Renal pelvis (tissue), 1 donor: ENCODE measurements at regions not wholly inside any gene's neighbourhood (a gene's known extent, or its start where the extent isn't known, plus 50 kb on each side); places are given as distances from the start of the nearest gene placed in this dataset.
"Not testable (repeated sequence)": the region's sequence is repeated elsewhere in the genome, so short reads cannot be mapped to it uniquely, and the experiment has no call there.

Source experiments
- DNase-seq: peaks from one replicate; pipeline ENCODE4 v3.0.0-alpha.2; 2013

DNA sequence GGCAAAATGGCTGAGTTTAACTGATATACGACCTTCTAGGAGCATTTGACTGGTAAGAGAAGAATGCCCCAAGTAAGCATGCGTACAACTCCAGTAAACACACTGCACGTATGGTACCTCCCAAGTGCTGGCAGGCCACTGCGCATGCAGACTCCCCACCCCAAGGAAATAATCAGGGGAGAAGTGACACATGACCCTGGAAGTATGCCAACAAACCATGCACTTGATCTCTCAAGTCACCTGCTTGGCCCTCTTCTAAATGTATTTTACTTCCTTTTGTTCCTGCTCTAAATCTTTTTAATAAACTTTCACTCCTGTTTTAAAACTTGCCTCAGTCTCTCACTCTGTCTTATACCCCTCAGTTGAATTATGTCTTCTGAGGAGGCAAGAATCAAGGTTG is 129.8 kb upstream of the COL5A2 start:
- DNase-seq: no peak

DNA sequence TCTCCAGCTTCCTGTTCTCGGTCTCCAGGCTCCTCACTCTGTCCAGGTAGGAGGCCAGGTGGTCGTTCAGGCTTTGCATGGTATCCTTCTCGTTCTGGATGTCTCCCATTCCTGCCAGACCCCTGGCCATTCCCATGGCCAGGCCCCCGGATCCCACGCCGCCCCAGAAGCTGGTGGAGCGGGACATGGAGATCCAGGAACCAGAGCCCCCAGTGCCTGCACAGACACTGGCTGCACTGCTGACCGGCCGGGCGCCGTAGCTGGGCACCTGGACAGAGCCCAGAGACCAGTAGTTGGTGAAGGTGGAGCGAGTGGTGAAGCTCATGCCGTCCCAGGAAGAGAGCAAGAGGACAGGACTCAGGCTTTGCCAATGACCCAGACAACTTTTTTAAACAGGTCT is 129.1 kb upstream of the WDR75 start:
- DNase-seq: no peak

DNA sequence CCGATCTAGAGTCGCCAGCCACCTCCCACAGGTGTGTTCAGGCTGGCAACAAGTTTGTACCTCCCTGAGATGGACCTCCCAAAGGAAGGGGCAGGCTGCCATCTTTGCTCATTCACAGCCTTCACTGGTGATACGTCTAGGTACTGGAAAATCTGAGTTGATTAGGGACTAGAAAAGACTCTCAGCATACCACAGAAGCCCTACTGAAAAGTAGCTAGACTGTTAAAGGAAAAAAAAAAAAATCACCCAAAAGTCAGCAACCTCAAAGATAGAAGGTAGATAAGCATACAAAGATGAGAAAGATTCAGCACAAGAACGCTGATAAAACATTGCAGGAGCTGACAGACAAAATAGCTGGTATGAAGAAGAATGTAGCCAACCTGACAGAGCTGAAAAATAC is 128.6 kb upstream of the WDR75 start:
- no peak for DNase-seq

DNA sequence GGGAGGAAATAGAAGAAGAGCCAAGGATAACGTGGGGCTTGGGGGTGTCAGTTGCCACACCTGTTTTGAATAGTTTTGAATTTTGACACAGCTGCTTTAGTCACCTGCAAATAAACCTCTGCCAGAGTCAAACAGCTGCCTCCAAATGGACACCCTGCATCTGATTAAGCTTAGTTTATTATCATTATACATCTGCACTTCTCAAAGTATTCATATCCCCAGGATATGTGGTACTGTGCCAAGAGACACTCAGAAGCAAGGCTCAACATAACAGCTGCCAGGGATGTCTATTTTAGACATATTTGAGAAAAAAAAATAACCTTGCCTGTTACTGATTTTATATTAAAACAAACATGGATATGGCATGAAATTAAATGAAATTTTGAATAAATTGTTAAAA is 122.5 kb upstream of the WDR75 start:
- DNase-seq: no peak

DNA sequence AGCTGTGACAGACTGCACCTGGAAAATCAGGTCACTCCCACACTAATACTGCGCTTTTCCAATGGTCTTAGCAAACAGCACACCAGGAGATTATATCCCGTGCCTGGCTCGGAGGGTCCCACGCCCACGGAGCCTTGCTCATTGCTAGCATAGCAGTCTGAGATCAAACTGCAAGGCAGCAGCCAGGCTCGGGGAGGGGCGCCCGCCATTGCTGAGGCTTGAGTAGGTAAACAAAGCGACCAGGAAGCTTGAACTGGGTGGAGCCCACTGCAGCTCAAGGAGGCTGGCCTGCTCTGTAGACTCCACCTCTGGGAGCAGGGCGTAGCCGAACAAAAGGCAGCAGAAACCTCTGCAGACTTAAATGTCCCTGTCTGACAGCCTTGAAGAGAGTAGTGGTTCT is 121.8 kb upstream of the WDR75 start:
- not testable (repeated sequence) for DNase-seq

DNA sequence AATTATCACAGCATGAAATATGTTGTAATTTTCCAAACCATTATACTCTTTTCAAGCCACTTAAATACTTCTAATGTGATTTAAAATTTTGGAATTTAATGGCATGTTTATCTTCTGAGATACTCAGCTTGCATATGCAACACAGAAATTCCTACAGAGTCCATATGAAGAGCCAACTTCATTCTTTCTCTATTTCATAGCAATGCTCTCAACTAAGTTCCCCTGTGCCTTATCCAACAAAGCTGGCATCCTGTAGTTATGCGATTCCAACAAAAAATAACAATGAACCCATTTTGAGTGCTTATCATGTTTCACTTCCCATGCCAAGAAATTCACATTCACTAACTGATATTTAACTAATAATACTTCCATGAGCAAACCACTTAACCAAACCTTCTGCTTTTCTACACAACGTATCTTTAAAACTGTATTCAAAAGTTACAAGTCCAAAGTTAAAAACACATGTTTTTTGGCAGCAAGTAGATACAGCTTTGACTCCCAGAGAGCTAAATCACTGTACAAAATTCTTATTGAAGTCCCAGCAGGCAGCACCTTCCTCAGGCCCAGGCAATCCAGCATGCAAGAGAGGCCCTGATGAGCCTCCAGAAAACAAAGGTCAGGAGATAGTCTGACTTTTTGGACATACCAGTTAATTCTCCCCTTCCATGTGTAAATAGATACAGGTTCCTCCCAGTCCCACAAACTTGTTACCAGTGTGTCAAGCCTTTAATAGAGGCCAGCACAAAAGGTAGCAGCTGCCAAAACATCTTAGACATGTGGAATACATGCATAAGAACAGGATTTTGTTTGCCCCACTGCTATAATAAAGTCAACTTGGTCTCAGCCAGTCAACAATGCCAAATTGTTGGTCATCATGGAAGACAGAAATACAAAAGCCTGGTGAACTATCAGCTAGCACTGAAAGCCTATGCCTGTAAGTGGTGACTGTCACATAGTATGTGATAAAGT is 113.1 kb upstream of the WDR75 start:
- no peak for DNase-seq

DNA sequence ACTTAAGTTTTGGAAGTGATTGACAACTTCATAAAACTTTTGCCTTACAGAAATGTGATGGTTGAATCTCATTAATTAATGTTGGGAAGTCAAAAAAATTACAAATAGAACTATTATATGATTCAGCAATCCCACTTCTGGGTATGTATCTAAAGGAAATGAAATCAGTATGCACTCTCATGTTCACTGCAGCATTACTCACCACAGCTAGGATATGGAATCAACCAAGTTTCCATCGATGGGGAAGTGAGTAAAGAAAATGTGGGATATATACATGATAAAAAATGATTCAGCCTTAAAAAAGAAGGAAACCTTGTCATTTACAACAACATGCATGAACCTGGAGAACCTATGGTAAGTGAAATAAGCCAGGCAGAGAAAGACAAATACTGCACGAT is 112.4 kb upstream of the WDR75 start:
- no peak for DNase-seq

DNA sequence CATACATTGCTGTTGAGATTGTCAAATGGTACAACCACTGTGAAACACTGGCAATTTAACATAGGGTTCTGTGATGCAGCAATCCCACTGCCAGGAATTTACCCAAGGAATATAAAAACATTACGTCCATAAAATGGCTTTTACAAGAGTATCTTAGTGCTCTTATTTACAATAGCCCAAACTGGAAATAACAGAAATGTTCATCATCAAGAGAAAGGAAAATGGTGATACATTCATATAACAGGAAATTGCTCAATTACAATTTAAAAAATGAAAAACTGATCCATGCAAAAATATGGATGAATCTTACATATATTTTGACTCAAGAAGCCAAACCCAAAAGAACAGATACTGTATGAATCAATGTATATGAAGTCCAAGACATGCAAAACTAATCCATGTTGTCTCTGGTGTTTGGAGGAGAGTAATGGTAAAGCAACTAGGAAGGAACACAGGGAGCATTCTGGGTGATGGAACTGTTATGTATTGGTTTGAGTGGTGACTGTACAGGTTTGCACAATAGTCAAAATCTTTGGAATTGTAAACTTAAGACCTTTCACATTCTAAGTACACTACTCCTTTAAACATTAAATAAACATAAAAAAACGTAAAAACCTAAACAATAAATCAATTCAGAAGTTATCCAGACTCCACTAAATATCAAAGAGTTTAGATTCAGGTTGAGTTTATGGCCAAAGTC is 104.8 kb upstream of the WDR75 start:
- DNase-seq: no peak

DNA sequence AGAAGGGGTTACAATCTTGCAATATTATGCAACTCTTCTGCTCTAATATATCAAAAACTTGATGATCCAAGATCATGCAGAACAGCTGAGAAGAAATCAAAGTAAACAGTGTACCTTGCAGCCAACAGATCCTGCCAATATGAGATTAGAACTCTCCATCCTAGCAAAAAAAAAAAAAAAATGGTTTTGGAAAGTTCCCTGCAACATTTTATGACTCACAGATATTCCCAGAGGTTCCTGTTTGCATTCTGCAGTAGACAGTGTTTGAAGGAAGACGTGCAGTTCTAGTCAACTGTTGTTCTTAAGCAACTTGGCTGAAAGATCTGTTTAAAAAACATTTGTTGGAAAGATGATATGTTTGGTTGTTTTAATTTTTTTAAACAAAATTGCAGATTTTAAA is 103.6 kb upstream of the WDR75 start:
- no peak for DNase-seq

DNA sequence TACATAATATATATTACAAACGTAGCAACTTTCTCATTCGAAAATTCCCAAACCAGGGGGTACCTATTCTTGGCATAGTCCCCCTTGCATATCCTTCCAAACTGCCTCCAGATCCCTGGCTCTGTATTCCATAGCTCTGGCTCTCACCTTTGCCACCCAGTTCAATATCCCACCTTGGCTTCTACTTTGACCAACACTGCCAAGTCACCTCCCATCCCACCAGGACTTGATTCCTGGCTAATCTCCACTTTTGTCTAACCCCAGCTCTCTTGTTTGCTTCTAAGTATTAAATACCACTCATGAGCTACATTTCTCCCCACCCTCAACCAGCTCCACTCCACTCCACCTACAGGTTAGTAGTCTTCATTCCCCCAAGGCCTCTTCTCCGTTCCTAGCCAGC is 103.2 kb upstream of the WDR75 start:
- DNase-seq: no peak

DNA sequence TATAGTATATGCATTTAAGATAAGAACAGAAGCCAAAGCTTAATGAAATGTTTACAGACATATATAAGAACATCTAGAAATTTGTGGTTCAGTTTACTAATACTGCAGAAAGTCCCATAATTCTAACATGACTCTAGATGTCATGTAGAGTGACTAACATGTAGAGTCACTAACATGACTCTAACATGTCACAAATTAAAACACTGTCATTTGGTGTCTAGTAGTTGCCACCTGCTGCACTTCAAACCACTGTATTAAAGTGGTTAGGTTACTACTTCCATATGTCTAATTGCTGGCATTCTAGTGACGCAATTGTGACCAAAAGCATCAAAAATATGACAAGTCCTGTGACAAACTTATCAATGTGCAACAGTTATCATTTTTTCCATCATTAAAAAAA is 100.2 kb upstream of the WDR75 start:
- no peak for DNase-seq

DNA sequence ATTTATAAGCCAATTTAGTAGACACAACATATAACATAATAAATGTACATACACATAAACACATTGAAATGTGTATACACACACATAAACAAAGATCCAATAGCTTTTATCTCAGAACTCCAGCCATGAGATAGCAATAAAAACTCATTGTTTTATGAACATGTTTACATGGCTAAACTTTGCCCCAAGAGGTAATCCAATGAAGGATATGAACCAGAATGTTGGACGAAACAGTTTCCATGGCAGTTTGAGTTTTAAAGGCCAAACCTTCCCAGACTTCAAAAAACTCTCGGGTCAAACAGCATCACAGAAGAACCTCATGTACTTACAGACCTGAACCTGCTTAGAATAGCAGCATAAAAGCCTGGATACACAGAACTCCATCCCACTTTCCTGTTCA is 97.2 kb upstream of the WDR75 start:
- DNase-seq: no peak

DNA sequence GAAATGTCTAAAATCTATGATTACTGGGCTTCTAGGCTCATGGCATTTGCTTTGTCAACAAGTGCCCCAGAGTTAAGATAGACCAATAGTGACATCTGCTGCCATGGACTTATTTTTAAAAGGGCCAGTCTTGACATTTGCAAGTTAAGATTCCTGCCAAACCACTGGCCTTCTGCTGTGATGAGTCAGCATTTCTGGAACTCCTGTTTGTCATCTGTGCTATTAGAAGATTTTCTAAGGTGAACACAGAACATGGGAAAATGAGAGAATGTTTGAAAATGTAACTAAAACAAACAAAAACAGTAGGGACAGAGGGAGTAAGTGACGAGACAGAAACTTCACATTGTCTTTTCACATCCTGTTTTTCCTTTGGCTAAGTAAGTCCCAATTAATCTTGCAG is 93.7 kb upstream of the WDR75 start:
- no peak for DNase-seq

DNA sequence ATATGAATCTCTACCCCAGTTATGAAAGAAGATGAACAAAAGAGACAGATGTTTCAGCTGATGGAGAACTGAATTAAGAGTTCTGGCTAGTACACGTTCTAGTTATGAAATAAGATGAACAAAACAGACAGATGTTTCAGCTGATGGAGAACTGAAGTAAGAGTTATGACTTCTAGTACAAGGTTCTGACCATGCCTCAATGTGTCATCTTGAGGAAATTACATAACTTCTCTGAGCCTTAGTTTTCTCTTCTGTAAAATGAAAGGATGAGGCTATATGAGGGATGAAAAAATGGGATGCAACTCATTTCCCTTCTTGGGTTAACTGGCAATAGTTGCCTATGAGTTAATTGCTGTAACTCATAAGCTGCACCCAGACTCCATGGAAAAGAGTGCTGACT is 92.9 kb upstream of the WDR75 start:
- DNase-seq: no peak

DNA sequence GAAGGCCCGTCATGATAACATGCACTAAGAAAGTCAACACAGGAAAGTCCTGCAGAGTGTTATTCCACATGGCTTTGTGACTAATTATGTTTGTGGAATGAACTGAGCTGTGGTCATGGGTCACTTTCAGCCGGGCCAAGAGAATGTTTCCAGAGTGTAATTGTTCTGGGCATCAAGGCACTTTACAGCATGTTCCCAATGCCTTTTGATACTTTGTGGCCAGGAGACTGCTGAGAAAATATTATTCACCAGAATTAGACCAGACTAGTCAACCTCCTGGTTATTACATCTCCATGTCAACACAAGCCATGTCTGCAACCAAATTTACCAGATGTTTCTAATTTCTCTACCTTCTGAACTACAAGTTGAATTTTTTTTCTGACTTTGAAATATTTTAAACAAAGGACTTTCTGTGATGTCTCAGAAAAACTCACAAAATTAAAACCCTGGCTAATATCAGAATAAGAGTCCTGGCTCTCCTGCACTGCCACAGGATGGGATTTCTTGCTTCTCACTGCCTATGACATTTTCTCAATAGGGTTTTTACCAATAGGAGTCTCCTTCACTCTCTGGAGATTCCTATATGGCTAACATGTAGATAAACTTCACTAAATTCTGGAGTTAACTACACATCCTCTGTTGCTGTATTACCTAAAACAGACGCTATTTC is 90.6 kb upstream of the WDR75 start:
- no peak for DNase-seq

DNA sequence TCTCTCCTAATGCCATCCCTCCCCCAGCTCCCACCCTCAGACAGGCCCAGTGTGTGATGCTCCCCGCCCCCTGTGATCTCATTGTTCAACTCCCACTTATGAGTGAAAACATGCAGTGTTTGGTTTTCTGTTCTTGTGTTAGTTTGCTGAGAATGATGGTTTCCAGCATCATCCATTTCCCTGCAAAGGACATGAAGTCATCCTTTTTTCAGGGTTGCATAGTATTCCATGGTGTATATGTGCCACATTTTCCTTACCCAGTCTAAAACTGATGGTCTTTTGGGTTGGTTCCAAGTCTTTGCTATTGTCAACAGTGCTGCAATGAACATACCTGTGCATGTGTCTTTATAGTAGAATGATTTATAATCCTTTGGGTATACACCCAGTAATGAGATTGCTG is 89.3 kb upstream of the WDR75 start:
- DNase-seq: not testable (repeated sequence)

DNA sequence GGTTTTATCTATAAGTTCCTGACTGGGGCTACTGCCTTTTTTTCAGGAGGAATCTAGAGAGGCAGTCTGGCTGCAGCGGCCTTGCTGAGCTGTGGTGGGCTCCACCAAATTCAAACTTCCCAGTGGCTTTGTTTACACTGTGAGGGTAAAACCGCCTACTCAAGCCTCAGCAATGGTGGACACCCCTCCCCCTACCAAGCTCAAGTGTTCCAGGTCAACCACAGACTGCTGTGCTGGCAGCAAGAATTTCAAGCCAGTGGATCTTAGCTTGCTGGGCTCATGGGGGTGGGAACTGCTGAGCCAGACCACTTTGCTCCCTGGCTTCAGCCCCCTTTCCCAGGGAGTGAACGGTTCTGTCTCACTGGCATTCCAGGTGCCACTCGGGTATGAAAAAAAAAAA is 83.9 kb upstream of the WDR75 start:
- not testable (repeated sequence) for DNase-seq

DNA sequence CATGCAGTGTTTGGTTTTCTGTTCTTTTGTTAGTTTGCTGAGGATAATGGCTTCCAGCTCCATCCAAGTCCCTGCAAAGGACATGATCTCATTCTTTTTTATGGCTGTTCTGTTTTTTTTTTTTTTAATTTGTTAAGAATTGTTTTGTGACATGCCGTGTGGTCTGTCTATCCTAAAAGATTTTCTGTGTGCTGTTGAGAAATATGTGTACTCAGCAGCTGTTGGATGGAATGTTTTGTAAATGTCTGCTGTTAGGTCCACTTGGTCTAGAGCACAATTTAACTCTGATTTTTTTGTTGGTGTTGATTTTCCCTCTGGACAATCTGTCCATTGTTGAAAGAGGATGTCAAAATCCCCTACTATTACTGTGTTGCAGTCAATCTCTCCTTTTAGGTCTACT is 80.4 kb upstream of the WDR75 start:
- no peak for DNase-seq

DNA sequence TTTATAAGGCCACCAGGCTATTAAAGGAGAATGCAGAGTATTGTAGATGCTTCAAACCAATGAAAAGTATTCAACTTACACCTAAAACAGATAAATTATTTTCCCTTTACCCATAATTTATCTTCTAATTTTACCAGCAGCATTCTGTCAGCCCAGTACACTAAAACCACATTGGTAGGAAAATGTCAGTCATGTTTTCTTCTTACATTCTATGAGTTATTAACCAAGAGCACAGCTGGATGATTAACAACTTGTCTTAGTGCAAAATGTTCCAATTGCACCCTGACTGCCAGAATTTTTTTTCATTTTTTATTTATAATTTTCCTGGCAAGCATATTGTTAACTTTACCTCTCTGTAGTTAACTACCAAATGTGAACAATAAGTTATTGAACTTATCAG is 79.0 kb upstream of the WDR75 start:
- no peak for DNase-seq

DNA sequence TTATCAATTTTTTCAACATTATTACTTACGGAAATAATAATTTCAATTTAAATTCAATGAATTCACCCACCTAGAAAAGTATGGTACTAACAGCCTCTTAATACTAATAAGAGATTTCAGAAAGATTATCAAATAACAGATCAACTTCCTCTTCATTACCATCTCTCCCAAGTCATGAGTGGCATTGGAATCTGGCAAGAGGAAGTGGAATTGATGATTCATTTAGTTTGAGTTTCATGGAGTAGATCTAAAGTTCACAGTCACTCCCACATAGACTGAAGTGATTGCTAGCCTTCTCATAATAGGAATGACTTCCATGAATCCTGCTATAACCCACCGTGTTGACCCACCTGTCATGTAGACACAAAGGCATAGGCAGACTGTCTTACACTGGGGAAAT is 77.7 kb upstream of the WDR75 start:
- DNase-seq: no peak

DNA sequence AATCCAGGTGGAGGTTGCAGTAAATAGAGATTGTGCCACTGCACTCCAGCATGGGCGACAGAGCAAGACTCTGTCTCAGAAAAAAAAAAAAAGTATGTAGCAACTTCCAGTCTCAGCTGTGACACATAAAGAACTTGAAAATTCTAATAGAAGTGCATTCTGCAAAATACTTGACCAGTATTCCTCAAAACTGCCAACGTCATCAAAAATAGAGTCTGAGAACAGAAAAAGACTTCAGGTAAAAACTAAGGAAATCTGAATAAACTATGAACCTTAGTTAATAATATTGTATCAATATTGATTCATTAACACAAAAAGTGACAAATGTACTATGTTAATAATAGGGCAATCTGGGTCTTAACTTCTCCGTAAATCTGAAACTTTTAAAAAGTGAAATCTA is 76.7 kb upstream of the WDR75 start:
- DNase-seq: no peak

DNA sequence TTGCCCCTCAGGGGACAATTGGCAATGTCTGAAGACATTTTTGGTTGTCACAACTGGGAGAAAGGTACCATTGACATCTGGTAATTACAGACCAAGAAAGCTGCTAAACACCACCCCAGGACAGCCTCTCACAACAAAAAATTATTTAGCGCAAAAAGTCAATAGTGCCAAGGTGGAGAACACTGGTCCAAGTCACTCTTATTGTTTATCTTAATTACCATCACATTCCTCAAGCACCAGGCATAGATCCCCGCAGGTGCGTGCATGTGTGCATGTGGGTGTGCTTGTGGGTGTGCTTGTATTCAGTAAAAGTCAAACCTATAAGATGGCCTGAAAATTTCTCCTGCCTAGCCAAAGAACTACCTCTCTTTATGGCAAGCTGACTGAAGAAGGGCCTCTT is 74.9 kb upstream of the WDR75 start:
- DNase-seq: no peak

DNA sequence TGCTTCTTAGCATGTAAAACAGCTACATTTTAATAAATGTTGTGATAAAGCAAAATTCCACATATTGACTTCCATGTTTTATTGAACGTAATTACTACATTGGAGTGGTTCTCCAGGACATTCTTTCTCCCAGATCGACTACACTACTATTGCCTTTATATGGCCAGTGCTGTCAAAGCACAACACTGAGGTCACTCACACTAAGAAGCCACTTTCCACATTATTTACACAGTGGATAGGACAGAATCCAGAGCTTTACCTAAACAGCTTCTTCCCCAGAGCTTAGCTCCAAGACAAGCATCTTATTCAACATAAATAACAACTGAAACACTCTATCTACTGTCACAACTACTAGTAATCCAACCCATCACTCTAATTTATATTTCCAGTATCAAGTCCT is 73.9 kb upstream of the WDR75 start:
- DNase-seq: no peak
